GM12878 (cell line): ENCODE measurements at regions not wholly inside any gene's neighbourhood (a gene's known extent, or its start where the extent isn't known, plus 50 kb on each side); places are given as distances from the start of the nearest gene placed in this dataset.

Experiments used
- ATAC-seq: fragments of 200-7000 bp; cut with Tn5 transposase; 3 replicates; pipeline ENCODE4 v1.9.1; 2020; ENCODE audit warnings: mild to moderate bottlenecking, moderate library complexity
- BruUV-seq: library from RNA; stranded (reverse); fragments of 400-500 nt; replicated peaks from 2 replicates; lab custom pipeline; 2021; lab: Mats Ljungman, UMichigan
- CTCF ChIA-PET: fragments of 300-600 bp; sonication (Branson Sonifier 250); formaldehyde crosslinking; extraction: SDS; loops from one replicate; lab custom pipeline; 2021; ENCODE audit warnings: inconsistent platforms; lab: Yijun Ruan, JAX
- POLR2A ChIA-PET: fragments of 350-600 bp; formaldehyde crosslinking; extraction: SDS; loops from one replicate; lab custom pipeline; 2021; ENCODE audit warnings: inconsistent platforms; lab: Charles Lee
- RAD21 ChIA-PET: fragments of 300-600 bp; sonication (Branson Sonifier 250); formaldehyde crosslinking; loops from one replicate; lab custom pipeline; 2023; ENCODE audit warnings: antibody characterized with exemption; ENCODE audit not compliant: unreplicated experiment; lab: Charles Lee
- SMC1A ChIA-PET: fragments of 300-600 bp; sonication (Branson Sonifier 250); formaldehyde crosslinking; loops from one replicate; lab custom pipeline; 2023; ENCODE audit not compliant: unreplicated experiment, uncharacterized antibody; lab: Charles Lee
- DNase-seq: peaks from one replicate; pipeline ENCODE4 v3.0.0-alpha.2; 2011; ENCODE audit warnings: low read depth, low spot score
- FAIRE-seq: peaks from 3 replicates; lab custom pipeline; 2011; peaks lifted over from hg19 to GRCh38; lab: Jason Lieb, UNC
- H2AFZ ChIP-seq: 2 replicates; pipeline ENCODE4 v1.6.0; 2011; ENCODE audit warnings: low read depth, low read length, control low read depth; ENCODE audit not compliant: control insufficient read depth
- H3K27ac ChIP-seq: 2 replicates; pipeline ENCODE4 v1.5.1; 2011; ENCODE audit warnings: control low read depth; ENCODE audit not compliant: control insufficient read depth, insufficient read depth
- H3K27me3 ChIP-seq, 2 experiments: replicated peaks in 1 of 2; 2 replicates each; pipeline versions ENCODE4 v1.6.0 to v1.6.1; 2011; ENCODE audit warnings: low read length in 1 of 2; ENCODE audit not compliant: control insufficient read depth in 2 of 2, insufficient read depth in 2 of 2
- H3K36me3 ChIP-seq, 2 experiments: 2 replicates each; pipeline ENCODE4 v1.5.1; 2011; ENCODE audit warnings: low read length in 1 of 2; ENCODE audit not compliant: control insufficient read depth in 2 of 2, insufficient read depth in 2 of 2
- H3K4me1 ChIP-seq: 2 replicates; pipeline ENCODE4 v1.6.1; 2011; ENCODE audit warnings: mild to moderate bottlenecking, low read length, moderate library complexity, mixed read lengths; ENCODE audit not compliant: control insufficient read depth, insufficient read depth
- H3K4me2 ChIP-seq: 2 replicates; pipeline ENCODE4 v1.6.0; 2011; ENCODE audit warnings: control low read depth; ENCODE audit not compliant: control insufficient read depth, insufficient read depth
- H3K4me3 ChIP-seq: fragments of 200-600 bp; sonication (generic); 2 replicates; pipeline ENCODE4 v1.5.1; 2016
- H3K79me2 ChIP-seq: 2 replicates; pipeline ENCODE4 v1.6.0; 2011; ENCODE audit warnings: low read length; ENCODE audit not compliant: control insufficient read depth, insufficient read depth
- H3K9ac ChIP-seq: 2 replicates; pipeline ENCODE4 v1.8.0; 2011; ENCODE audit warnings: low read length, control low read depth, mixed read lengths; ENCODE audit not compliant: control insufficient read depth, insufficient read depth
- H3K9me3 ChIP-seq: replicated peaks from 3 replicates; pipeline ENCODE4 v1.5.1; 2011; ENCODE audit warnings: mild to moderate bottlenecking, low read length; ENCODE audit not compliant: control insufficient read depth, insufficient read depth
- H4K20me1 ChIP-seq: 2 replicates; pipeline ENCODE4 v1.6.0; 2011; ENCODE audit not compliant: control insufficient read depth, insufficient read depth
- BCL11A ChIP-seq: IDR thresholded peaks from 2 replicates; pipeline ENCODE4 v1.6.1; 2011; ENCODE audit warnings: low read depth, low read length
- CBX3 ChIP-seq: fragments of 200-600 bp; sonication (generic); IDR thresholded peaks from 2 replicates; pipeline ENCODE4 v1.6.1; 2016; ENCODE audit warnings: low read depth, borderline replicate concordance
- CHD1 ChIP-seq: IDR thresholded peaks from 2 replicates; pipeline ENCODE4 v1.6.1; 2012; ENCODE audit warnings: low read depth, low read length, improper control_type of control experiment
- LARP7 ChIP-seq: fragments of 450-650 bp; IDR thresholded peaks from 2 replicates; pipeline ENCODE4 v1.6.1; 2017; ENCODE audit warnings: mild to moderate bottlenecking
- MEF2B ChIP-seq: fragments of 450-650 bp; IDR thresholded peaks from 2 replicates; pipeline ENCODE4 v1.6.1; 2018; ENCODE audit warnings: mild to moderate bottlenecking, moderate library complexity; ENCODE audit not compliant: partially characterized antibody, poor library complexity, severe bottlenecking
- NBN ChIP-seq: fragments of 450-650 bp; IDR thresholded peaks from 2 replicates; pipeline ENCODE4 v1.6.1; 2016
- NFIC ChIP-seq: IDR thresholded peaks from 2 replicates; pipeline ENCODE4 v1.6.1; 2012; ENCODE audit warnings: low read depth, mild to moderate bottlenecking, inconsistent platforms, low read length, moderate library complexity
- NR2C1 ChIP-seq: fragments of 450-650 bp; IDR thresholded peaks from 2 replicates; pipeline ENCODE4 v1.6.1; 2017; ENCODE audit warnings: antibody characterized with exemption, mild to moderate bottlenecking, moderate library complexity
- NR2C2 ChIP-seq: IDR thresholded peaks from 2 replicates; pipeline ENCODE4 v1.6.1; 2011; ENCODE audit warnings: borderline replicate concordance, low read depth; ENCODE audit not compliant: control insufficient read depth, insufficient read length
- RELA ChIP-seq: fragments of 450-650 bp; IDR thresholded peaks from 2 replicates; pipeline ENCODE4 v1.8.0; 2014; ENCODE audit warnings: borderline replicate concordance; ENCODE audit not compliant: partially characterized antibody
- SIX5 ChIP-seq: IDR thresholded peaks from 2 replicates; pipeline ENCODE4 v1.6.1; 2011; ENCODE audit warnings: mild to moderate bottlenecking, low read depth, low read length, moderate library complexity; ENCODE audit not compliant: severe bottlenecking
- SRF ChIP-seq, 2 experiments: IDR thresholded peaks; 2 replicates each; pipeline ENCODE4 v1.6.1; 2011; ENCODE audit warnings: low read depth in 2 of 2, low read length in 2 of 2, mild to moderate bottlenecking in 1 of 2, moderate library complexity in 1 of 2
- TAF1 ChIP-seq: IDR thresholded peaks from 2 replicates; pipeline ENCODE4 v1.6.1; 2011; ENCODE audit warnings: mild to moderate bottlenecking, low read depth, low read length, borderline replicate concordance
- WGBS: methylation state at CpG from one replicate; pipeline ENCODE4 v1.1.6; 2016; ENCODE audit warnings: low lambda C conversion rate; ENCODE audit not compliant: insufficient replicate concordance, insufficient coverage; ENCODE audit errors: missing lambda C conversion rate; 5-methylcytosine and 5-hydroxymethylcytosine counted together
- in situ Hi-C: fragments of 300-500 bp; cut with MboI; formaldehyde crosslinking; loops from 9 replicates; pipeline ENCODE4 v1.14.3; 2018; ENCODE audit warnings: mixed read lengths
- intact Hi-C: fragments of 100-400 bp; cut with micrococcal nuclease; formaldehyde crosslinking; loops from one replicate; pipeline ENCODE4 v1.14.2; 2022; ENCODE audit not compliant: unreplicated experiment
- TF ChIP-seq, protein P1 (sequence below): fragments of 450-650 bp; IDR thresholded peaks from 2 replicates; pipeline ENCODE4 v1.6.1; 2017; ENCODE audit warnings: mild to moderate bottlenecking

DNA sequence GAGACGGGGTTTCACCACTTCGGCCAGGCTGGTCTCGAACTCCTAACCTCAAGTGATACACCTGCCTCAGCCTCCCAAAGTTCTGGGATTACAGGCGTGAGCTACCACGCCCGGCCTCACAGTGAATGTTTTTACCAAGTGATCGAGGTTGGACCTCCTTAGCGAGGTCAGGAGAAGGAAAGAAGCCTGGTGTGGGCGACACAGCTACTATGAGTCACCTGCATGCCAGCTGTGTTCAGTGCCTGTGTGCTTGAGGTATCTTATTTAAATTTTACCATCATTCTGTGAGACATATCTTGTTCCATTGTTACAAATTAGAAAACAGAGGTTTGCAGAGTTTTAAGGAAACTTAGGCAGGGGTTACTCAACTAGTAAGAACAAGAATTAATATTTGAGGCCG lies 174.8 kb upstream of the DYNLRB2 start:
- Histone ChIP-seq H3K27me3 (no peaks in the 10 kb centered on the region), H4K20me1 (no peaks in the 10 kb centered on the region), H3K4me2 (no peak overlapping the region), H3K79me2 (no peaks in the 10 kb centered on the region), H3K36me3 (no peaks in the 10 kb centered on the region), H2AFZ (no peak overlapping the region), H3K27ac (no peak overlapping the region), H3K4me1 (no peaks in the 10 kb centered on the region), H3K9ac (no peak overlapping the region), H3K4me3 (no peak overlapping the region), H3K9me3 (no peaks in the 10 kb centered on the region)
- FAIRE-seq (no peak), DNase-seq (no peak), ATAC-seq (no peak)
- intact Hi-C loops, result no loop called here
- in situ Hi-C loops, result no loop called here
- RAD21 ChIA-PET, result interaction anchor here (1.7 kb wide), 1 partner anchor 161 kb away, joined by 3 read pairs; no protein-coding TSS in a partner anchor
- WGBS, result 17% methylated on average over 10 of the region's 10 CpGs
- BruUV-seq, result no TSS peak
- POLR2A ChIA-PET, result no interaction called here
- CTCF ChIA-PET, result no interaction called here
- no peak for TF ChIP-seq NR2C2
- no peak for TF ChIP-seq SIX5
- no peak for TF ChIP-seq LARP7
- no peak for TF ChIP-seq BCL11A
- TF ChIP-seq MEF2B, result no peak
- TF ChIP-seq, protein P1, sequence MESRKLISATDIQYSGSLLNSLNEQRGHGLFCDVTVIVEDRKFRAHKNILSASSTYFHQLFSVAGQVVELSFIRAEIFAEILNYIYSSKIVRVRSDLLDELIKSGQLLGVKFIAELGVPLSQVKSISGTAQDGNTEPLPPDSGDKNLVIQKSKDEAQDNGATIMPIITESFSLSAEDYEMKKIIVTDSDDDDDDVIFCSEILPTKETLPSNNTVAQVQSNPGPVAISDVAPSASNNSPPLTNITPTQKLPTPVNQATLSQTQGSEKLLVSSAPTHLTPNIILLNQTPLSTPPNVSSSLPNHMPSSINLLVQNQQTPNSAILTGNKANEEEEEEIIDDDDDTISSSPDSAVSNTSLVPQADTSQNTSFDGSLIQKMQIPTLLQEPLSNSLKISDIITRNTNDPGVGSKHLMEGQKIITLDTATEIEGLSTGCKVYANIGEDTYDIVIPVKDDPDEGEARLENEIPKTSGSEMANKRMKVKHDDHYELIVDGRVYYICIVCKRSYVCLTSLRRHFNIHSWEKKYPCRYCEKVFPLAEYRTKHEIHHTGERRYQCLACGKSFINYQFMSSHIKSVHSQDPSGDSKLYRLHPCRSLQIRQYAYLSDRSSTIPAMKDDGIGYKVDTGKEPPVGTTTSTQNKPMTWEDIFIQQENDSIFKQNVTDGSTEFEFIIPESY, result no peak
- TF ChIP-seq RELA, result no peak
- no peak for TF ChIP-seq TAF1
- TF ChIP-seq CHD1, result no peak
- TF ChIP-seq NFIC, result no peak
- no peak for TF ChIP-seq NBN
- no peak for TF ChIP-seq NR2C1
- no peak for TF ChIP-seq SRF (IDR thresholded peaks at IDR 0.05; ENCODE audit: low read depth in 2 of 2, low read length in 2 of 2)
- TF ChIP-seq CBX3, result no peak
- SMC1A ChIA-PET, result no interaction called here
